Colon (tissue), 2 donors: ENCODE measurements at regions not wholly inside any gene's neighbourhood (a gene's known extent, or its start where the extent isn't known, plus 50 kb on each side); places are given as distances from the start of the nearest gene placed in this dataset.
"Not testable (repeated sequence)": the region's sequence is repeated elsewhere in the genome, so short reads cannot be mapped to it uniquely, and the experiment has no call there.

ENCODE experiments used
- FAIRE-seq: peaks from 2 replicates; lab custom pipeline; 2012; peaks lifted over from hg19 to GRCh38; lab: Jason Lieb, UNC
- donor health status: control.
- donor health status: control.

DNA sequence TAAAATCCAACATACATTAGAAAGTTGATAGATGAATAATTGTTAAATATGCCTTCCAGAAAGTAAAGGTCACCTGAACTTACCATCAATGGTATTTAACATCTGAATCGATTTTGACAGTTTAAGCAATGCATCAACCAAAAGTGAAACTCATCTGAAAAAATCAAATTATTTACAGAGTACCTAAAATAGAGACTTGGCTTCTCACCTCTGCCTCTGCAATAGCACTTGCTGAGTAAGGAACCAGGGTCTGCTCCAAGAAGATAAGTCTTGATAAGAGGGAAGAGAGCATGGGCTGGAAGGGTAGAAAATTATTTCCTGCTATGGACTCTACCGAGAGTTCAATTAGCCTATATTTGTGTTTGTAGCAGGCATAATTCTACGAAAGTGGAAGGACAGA is 868.3 kb downstream of the STIM2 start:
- FAIRE-seq = no peak

- FAIRE-seq = no peak
Observed at GRCh38 chr4:27742816-27743215, 882.2 kb downstream of the STIM2 start.

DNA sequence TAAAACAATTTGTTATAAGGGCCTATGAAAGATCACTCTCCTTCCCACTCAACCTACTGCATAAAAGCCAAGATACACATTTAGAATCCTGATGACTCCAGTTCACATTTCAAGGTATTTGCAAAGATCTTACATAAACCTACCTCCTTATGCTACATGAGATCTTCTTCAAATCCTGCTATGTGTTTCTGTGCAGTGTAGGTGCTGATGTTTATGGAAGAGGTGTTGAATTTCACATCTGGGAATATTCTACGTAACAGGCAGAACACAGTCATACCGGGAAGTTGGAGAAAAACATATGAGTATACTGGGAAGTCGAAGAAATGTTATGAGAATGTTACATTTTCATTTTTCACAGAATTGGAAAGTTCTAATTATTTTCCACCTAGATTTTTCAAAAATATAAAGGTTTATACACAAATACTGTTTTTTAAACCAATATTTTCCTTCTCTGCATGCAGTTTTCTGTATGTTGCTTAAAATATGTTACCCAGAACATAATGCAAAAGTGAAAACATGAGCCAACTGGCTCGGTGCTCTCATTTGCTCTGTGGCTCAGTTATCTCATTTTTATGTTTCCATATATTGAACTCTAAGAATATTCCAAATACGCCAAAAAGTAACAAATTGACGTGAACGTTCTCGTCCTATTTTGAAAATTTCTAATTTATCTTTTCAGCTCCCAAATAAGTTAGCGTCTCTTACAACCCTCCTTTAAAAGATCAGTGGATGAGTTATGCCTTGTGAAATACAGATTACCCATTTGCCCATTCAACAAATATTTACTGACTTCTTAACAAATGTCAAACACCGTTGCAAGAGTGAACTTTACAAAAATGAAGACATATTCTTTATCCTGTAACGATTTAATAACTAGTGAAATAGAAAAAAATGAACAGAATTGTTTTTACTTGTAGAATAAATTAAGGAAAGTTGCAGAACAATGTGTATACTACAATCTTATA is 899.3 kb downstream of the STIM2 start:
- no peak for FAIRE-seq

DNA sequence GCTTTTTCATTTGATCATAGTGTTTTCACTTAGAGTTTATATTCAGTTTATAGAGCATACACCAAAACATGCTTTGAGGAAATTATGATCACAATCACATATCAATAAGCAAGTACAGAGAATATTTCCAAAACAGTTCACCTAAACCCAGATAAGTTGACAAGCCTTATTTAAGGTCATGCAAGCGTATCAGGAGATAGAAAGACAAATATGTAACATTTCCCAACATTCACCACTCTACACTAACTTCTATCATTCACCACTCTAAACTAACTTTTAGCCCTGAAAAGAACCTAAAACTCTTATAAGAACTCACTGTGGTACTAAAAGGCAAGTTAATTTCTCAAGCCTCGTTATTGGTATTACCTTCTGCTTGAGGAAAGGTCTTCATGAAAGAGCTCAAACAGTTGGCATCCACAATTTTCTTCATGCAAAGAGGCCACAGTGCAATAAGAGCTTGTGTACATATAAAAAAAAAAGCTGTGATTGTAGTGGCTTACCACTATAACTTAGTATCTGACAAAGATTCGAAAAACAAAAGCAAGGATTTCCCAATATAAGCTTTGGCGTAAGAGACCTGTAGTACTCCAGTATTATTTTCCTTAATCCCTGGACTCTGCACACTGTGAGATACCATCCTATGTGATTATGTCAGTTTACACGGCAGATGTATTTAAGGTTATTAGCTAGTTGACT is 903.3 kb downstream of the STIM2 start:
- FAIRE-seq = no peak

DNA sequence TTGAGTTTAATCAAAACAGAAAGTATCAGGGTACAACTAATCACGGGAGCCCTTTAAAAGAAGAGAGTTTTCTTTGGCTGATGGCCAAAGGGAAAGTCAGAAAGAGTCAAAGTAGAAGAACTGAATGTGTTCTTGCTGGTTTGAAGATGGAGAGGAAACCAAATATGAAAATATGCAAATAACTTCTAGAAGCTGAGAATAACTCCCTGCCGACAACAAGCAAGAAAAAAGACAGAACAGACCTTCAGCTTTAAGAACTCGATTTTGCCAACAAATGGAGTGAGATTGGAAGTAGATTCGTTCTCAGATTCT is 903.8 kb downstream of the STIM2 start:
- FAIRE-seq = no peak

DNA sequence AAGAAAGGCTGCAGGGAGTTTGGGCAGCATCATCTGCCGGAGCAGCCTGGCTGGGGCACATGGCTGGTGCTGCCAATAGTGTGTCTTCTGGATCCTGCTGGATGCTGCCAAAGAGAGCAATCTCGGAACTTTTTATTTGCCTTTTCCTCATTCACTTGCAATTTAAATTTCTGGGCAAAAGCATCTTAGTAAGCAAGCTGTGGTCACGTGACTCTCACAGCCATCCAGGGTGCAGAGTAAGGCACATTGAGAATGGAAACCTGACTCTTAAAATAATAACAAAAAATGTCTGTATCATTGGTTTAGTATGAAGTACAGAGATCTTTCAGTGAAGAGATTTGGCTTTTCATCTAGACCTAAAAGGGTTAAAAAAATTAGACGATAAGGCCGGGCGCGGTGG is 910.3 kb downstream of the STIM2 start:
- FAIRE-seq = no peak

GRCh38 chr4:27775156-27775555 is 914.5 kb downstream of the STIM2 start:
- FAIRE-seq = no peak

DNA sequence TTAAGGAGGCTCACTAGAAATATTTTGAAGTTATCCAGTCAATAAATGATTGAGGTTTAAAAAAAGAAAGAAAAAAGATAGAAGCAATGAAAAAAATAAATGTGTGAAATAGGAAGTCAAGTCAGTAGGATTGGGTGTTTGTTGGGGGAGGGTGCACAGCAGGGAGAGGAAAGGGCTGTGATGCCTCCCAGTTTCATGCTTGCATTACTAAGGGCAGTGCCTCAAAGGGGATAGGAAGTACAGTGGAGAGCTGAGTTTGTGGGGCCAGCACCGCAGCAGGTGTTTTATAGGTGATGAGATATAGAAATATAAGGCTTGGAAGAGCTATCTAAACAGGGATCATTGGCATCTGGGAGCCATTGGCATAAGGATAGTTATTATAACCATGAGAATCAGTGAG is 919.2 kb downstream of the STIM2 start:
- FAIRE-seq = no peak

DNA sequence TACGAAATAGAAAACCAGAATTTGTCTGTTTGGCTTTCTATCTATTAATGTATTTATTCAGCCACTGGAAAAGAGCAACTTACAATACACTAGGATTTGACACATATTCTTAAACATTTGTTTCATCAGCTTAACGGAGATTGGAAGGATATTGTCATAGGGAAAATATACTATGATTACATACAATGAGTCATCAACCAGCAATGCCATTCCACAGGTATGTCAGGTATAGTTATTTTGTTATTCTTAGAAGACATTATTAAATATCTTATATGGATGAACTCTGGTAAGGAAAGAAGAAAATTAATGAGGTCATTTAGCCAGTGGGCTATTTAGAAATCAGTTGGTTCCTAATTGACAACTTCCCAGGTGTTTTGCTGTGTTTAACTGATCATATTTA is 926.6 kb downstream of the STIM2 start:
- FAIRE-seq = no peak

GRCh38 chr4:27789773-27790172 is 929.1 kb downstream of the STIM2 start:
- FAIRE-seq = no peak

DNA sequence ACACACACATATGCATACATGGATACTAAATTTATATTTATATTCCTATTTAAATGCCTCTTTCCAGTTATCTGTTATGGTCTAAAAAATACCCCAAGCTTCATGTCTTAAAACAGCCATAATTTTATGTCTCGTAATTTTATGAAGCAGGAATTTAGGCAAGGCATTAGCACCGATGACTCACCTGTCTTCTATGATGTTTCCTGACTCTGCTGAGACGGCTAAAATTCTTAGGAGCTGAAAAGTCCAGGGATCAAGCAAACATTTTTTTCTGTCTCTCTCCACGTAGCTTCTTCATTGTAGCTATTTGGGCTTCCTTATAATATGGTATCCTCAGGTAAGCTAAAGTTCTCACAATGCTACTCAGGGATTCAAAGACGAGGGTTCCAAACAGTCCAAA is 930.3 kb downstream of the STIM2 start:
- FAIRE-seq = no peak

- FAIRE-seq = no peak
Observed at GRCh38 chr4:27791640-27792039, 931.0 kb downstream of the STIM2 start.

- no peak for FAIRE-seq
Observed at GRCh38 chr4:27807207-27807606, 946.6 kb downstream of the STIM2 start.

DNA sequence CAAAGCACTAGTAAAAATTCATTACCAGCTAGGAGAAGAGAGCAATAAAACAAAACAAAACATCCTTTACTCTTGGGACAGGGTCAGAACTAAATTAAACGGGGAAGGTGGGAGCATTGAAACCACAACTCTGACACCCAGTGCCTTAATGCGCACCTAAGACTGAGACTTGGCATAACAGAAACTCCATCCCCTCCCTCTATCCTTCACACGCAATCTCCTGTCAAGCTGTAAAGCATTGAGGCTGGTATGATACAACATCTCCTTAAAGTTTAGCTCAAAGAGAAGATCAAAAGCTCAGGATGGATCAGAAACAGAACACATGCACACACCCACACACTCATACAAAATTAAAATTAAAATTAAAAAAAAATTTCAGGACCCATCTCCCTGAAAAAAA is 951.3 kb downstream of the STIM2 start:
- FAIRE-seq = no peak

DNA sequence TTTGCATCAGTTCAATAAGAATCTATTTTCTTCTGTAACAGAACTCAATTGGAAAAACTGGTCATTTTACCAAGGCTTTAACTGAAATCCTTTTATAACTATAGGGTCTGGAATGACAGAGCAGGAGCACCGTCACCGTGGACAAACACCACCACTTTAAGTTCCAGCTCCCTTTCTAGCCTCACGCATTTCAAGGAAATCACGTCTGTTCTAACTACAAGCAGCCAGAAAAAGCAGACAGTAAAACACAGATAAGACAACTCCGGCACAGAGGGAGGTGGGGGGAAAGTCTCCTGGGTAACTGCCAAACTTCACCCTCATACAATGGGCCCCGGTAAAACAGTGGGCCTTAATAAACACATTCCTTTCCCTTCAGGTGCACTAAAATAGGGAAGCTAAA is 952.6 kb downstream of the STIM2 start:
- not testable (repeated sequence) for FAIRE-seq

DNA sequence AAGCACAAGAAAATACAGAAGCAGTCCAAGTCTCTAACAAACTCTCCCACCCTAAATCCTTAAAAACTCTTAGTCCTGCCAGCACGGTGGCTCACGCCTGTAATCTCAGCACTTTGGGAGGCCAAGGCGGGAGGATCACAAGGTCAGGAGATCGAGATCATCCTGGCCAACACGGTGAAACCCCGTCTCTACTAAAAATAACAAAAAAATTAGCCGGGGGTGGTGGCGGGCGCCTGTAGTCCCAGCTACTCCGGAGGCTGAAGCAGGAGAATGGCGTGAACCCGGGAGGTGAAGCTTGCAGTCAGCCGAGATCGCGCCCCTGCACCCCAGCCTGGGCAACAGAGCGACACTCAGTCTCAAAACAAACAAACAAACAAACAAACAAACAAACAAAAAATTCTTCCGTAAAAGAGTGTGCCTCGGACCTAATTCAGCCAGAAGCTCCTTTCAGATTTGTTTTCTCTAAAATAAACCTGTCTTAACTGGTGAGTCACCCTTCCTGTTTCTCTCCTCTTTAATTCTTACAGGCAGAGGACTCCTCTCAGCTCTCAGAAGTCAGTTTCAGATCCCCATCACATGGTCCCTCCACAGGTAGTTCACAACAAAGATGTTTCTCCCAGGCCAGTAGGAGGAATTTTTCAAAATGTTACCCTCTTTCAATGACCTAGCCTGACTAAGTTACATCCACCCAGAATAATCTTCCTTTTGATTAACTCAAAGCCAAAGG is 953.2 kb downstream of the STIM2 start:
- not testable (repeated sequence) for FAIRE-seq

GRCh38 chr4:27819246-27819645 is 958.6 kb downstream of the STIM2 start:
- no peak for FAIRE-seq

DNA sequence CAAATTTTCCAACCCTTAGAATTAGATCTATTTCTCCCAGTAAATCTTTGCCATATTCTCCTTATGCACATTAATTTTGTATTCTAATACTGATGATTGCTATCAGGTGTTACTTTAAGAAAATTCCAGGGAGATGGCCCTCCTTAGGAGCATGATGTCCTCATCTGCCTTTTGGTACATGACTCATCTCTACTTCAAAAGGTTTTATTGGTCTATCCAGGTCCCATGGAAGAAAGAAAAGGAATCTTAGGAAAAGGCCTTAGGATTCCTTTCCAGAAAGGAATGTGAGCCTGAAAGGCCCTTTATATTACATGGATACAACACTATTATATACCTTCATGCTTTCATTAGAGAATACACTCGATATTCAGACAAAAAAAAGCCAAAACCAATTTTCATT is 968.2 kb downstream of the STIM2 start:
- no peak for FAIRE-seq

DNA sequence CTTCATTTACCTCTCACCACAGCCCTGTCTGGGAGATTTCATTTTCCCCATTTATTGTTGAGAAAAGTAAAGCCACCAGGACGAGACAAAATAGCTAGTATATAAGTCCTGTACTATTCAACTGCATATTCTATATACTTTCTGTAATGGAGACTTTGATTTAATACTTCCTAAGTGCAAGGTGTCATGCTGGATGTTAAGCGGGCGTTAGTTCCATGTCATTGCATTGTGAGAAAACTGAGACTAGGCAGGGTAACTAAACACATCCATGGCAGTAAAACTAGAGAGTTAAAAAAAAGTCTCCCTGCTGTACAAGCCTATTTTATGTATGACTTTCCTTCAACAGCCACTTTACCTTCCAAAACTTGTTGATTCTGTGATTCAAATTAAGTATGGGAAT is 969.6 kb downstream of the STIM2 start:
- FAIRE-seq = no peak

GRCh38 chr4:27835851-27836250 is 975.2 kb downstream of the STIM2 start:
- FAIRE-seq = no peak

- FAIRE-seq = no peak
Observed at GRCh38 chr4:27836523-27836922, 975.9 kb downstream of the STIM2 start.

DNA sequence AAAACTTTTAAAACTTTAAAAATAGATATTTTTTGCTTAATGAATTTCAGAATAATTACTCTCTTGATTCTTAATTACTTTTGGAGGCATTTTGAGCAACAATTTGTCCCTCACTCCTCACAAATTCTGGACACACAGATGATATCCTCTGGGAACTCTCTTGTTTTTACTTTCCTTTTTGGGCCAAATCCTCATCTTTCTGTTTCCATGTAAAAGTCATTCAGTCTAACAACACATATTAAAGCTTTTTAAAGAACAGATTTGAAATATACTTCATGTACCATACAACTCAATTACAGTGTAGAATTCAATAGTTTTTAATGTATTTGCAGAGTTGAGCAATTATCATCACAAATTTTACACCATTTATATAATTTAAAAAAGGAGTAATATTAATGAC is 983.1 kb downstream of the STIM2 start:
- FAIRE-seq = no peak

GRCh38 chr4:27844376-27844775 is 983.7 kb downstream of the STIM2 start:
- no peak for FAIRE-seq
